ENCODE measurements at regions not wholly inside any gene's neighbourhood (a gene's known extent, or its start where the extent isn't known, plus 50 kb on each side); places are given as distances from the start of the nearest gene placed in this dataset.

GRCh38 chr6:159582736-159583135, 110.3 kb downstream of the SOD2 start:
- TF ChIP-seq CTCF (conservative IDR thresholded peaks at IDR 0.05), result no peak
- Mint-ChIP-seq H3K27me3 (ENCODE audit: low read depth) (peaks cover 85% of the 10 kb centered on the region), H3K9me3 (peaks cover 9% of the 10 kb centered on the region), H3K27ac (ENCODE audit: unreplicated experiment) (no peak overlapping the region), H3K4me1 (no peaks in the 10 kb centered on the region), H3K4me3 (no peak overlapping the region), H3K36me3 (ENCODE audit: low read depth) (no peaks in the 10 kb centered on the region)
- DNase-seq (ENCODE audit: low read depth, low spot score), result no peak

DNA sequence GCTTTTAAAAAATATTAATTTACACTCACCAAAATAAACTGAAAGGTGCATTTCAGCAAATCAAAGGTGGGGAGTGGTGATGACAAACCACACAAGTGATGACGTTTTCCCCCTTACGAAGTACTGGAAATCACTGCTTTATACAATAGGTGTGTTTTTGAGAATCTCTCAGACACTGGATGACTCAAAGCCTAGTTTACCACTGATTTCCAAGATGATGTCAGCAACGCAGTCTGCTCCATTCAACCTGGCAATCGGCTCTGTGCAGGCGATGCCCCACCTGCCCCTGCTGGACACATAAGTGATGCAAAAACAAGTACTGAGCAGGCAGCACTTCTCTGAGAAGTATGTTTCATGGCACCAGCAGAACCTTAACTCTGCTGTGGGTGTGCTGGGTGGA, 114.4 kb downstream of the SOD2 start:
- Mint-ChIP-seq H3K36me3 (ENCODE audit: low read depth) (no peaks in the 10 kb centered on the region), H3K9me3 (peaks cover 4% of the 10 kb centered on the region), H3K27ac (ENCODE audit: unreplicated experiment) (no peak overlapping the region), H3K4me1 (no peaks in the 10 kb centered on the region), H3K4me3 (no peak overlapping the region), H3K27me3 (ENCODE audit: low read depth) (peaks cover 78% of the 10 kb centered on the region)
- TF ChIP-seq CTCF (conservative IDR thresholded peaks at IDR 0.05), result no peak
- no peak for DNase-seq (ENCODE audit: low read depth, low spot score)

DNA sequence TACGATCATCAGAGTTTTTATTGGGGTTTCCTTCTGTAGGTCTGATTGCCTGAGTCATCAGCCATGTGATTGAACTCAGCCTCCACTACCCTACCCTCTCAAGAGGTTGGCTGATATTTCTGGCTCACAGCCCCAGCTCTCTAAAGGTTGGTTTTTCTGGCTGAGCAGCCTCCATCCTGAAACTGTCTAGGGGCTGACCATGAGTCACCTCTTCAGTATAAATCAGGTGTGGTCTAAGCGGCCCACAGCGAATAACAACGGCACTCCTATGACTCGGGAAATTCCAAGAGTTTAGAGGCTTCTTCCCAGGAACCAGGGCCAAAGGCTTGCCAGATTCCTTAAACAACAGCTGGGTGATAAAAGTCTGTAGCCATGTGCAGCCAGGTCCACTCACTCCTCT, 115.5 kb downstream of the SOD2 start:
- Mint-ChIP-seq H3K27ac (ENCODE audit: unreplicated experiment) (no peak overlapping the region), H3K36me3 (ENCODE audit: low read depth) (no peaks in the 10 kb centered on the region), H3K4me3 (no peak overlapping the region), H3K4me1 (no peaks in the 10 kb centered on the region), H3K27me3 (ENCODE audit: low read depth) (peaks cover 74% of the 10 kb centered on the region), H3K9me3 (peaks cover 4% of the 10 kb centered on the region)
- DNase-seq (ENCODE audit: low read depth, low spot score), result no peak
- TF ChIP-seq CTCF (conservative IDR thresholded peaks at IDR 0.05), result no peak

- Mint-ChIP-seq H3K9me3 (peaks cover 10% of the 10 kb centered on the region), H3K4me3 (no peak overlapping the region), H3K27ac (ENCODE audit: unreplicated experiment) (no peak overlapping the region), H3K36me3 (ENCODE audit: low read depth) (no peaks in the 10 kb centered on the region), H3K27me3 (ENCODE audit: low read depth) (peaks cover 47% of the 10 kb centered on the region), H3K4me1 (no peaks in the 10 kb centered on the region)
- no peak for TF ChIP-seq CTCF (conservative IDR thresholded peaks at IDR 0.05)
- DNase-seq (ENCODE audit: low read depth, low spot score), result no peak
These were observed 120.5 kb downstream of the SOD2 start for GRCh38 chr6:159572439-159573110.

- Mint-ChIP-seq H3K4me3 (no peak overlapping the region), H3K4me1 (no peaks in the 10 kb centered on the region), H3K9me3 (peaks cover 5% of the 10 kb centered on the region), H3K27me3 (ENCODE audit: low read depth) (peaks cover 23% of the 10 kb centered on the region), H3K36me3 (ENCODE audit: low read depth) (no peaks in the 10 kb centered on the region), H3K27ac (ENCODE audit: unreplicated experiment) (no peak overlapping the region)
- DNase-seq (ENCODE audit: low read depth, low spot score), result no peak
- TF ChIP-seq CTCF (conservative IDR thresholded peaks at IDR 0.05), result no peak
These were observed 127.8 kb downstream of the SOD2 start for GRCh38 chr6:159565181-159565710.

All from neural crest cell (in vitro differentiated cells).